GM19351 (cell line): ENCODE measurements at regions not wholly inside any gene's neighbourhood (a gene's known extent, or its start where the extent isn't known, plus 50 kb on each side); places are given as distances from the start of the nearest gene placed in this dataset.

Experiments used
- ATAC-seq: cut with Tn5 transposase; IDR thresholded peaks from one replicate; pipeline ENCODE4 v1.9.1; 2021; ENCODE audit warnings: mild to moderate bottlenecking, moderate library complexity; ENCODE audit not compliant: unreplicated experiment

GRCh38 chr1:234729561-234730474 lies 119.8 kb upstream of the IRF2BP2 start:
- ATAC-seq: no peak

- no peak for ATAC-seq
These were observed 118.8 kb upstream of the IRF2BP2 start for GRCh38 chr1:234728740-234729139.

GRCh38 chr1:234727018-234727940 lies 117.3 kb upstream of the IRF2BP2 start:
- ATAC-seq: peak; percentile 38

- no peak for ATAC-seq
These were observed 116.5 kb upstream of the IRF2BP2 start for GRCh38 chr1:234726359-234726943.

GRCh38 chr1:234725177-234726132 lies 115.5 kb upstream of the IRF2BP2 start:
- no peak for ATAC-seq

- ATAC-seq: peak; percentile 18
These were observed 114.7 kb upstream of the IRF2BP2 start for GRCh38 chr1:234724516-234725176.

GRCh38 chr1:234722904-234723720 lies 113.1 kb upstream of the IRF2BP2 start:
- no peak for ATAC-seq

- ATAC-seq: no peak
These were observed 112.3 kb upstream of the IRF2BP2 start for GRCh38 chr1:234722270-234722704.

- no peak for ATAC-seq
These were observed 111.7 kb upstream of the IRF2BP2 start for GRCh38 chr1:234721476-234722269.

- ATAC-seq: no peak
These were observed 110.9 kb upstream of the IRF2BP2 start for GRCh38 chr1:234720709-234721441.

- ATAC-seq: no peak
These were observed 109.7 kb upstream of the IRF2BP2 start for GRCh38 chr1:234719454-234720251.

GRCh38 chr1:234718496-234719453 lies 108.8 kb upstream of the IRF2BP2 start:
- ATAC-seq: no peak

- ATAC-seq: no peak
These were observed 107.0 kb upstream of the IRF2BP2 start for GRCh38 chr1:234716908-234717375.

GRCh38 chr1:234715252-234716014 lies 105.5 kb upstream of the IRF2BP2 start:
- ATAC-seq: no peak
